ENCODE measurements at regions not wholly inside any gene's neighbourhood (a gene's known extent, or its start where the extent isn't known, plus 50 kb on each side); places are given as distances from the start of the nearest gene placed in this dataset.
"Not testable (repeated sequence)": the region's sequence is repeated elsewhere in the genome, so short reads cannot be mapped to it uniquely, and the experiment has no call there.

DNA sequence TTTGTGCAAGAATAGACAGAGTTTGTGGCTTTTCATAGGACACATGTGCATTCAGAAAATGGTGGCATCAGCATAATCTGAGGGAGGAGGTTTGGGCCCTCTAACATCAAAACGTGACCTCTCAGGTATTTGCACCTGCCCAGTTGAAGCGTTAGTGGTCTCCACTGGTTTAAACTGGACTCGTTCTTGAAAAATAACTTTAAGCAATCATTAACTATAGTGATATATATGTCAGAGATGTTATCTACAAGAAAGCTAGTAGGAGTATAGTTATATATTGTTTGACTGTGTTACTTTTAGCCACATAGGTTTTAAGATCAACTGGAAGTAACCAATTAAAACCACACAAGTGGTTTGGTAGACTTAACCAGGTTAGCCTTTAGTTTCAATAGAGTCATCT lies 607.4 kb downstream of the MAFB start:
- no peak for DNase-seq (ENCODE audit: low read depth in 2 of 2)

DNA sequence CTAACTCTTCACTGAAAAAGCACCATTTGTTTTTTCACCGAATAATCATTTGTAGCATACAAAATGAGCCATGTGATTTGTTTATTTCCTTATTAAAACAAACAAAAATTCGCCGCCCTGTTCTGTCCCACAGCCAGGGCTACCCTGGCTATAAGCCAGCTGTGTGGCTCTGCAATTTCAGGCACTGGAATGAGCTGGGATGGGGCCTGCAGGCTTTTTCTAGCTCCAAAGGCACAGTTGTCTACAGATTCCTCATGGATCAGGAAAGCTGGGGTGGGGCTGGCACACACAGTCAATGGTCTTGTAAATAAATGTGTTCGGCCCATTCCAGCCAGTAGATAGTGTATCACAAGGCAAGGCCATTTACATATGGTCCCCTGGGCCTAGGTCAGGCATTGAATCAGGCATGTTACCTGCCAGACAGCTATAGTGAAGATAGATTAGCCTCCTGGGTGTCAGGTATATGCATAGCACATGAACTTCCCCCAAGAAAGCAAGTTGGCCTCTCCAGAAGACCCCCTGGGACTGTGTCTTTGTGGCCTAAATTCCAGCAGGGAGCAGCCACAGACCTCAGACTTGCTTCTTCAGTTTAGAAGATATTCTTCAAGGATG lies 608.9 kb downstream of the MAFB start:
- no peak for DNase-seq (ENCODE audit: low read depth in 2 of 2)

DNA sequence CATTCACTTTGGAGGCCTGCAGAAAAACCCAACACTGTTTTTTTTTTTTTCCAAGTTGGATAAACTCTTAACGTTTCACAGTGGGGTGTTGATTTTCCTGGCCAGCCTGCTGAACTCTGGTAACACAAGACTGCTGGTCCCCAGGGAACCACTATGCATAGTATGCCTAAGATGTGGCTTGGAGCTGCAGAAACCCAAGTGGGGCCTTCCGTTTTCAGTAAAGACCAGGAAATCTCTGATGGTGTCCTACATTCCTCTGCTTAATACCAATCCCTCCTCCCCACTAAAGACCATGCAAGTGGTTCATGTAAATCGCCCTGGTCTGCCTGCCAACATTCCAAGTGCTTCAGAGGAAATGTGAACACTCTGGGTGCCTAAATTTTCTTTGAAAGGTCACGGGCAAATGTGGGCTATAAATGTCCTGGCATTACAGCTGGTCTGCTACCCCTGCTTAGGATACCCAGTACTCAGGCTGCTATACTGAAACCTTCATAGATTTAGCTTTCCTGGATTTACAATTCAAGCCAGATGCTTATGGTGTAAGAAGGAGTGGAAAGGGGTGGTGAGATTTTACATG lies 615.4 kb downstream of the MAFB start:
- DNase-seq (ENCODE audit: low read depth in 2 of 2) = no peak

DNA sequence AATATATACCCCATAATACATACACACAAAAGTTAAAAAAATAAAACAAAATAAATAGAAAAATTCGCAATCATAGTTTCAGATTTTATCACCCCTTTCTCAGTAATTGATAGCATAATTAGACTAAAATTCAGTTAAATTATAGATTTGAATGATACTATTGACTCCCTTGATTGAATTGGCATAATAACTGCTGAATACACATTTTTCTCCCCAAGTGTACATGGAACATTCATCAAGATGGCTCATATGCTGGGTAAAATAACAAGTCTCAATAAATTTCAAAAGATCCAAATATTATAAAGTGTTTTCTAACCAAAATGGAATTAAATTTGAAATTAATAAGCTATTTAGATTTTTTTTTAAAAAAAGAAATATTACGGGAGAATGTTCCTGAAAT lies 616.1 kb downstream of the MAFB start:
- DNase-seq (ENCODE audit: low read depth in 2 of 2) = no peak

DNA sequence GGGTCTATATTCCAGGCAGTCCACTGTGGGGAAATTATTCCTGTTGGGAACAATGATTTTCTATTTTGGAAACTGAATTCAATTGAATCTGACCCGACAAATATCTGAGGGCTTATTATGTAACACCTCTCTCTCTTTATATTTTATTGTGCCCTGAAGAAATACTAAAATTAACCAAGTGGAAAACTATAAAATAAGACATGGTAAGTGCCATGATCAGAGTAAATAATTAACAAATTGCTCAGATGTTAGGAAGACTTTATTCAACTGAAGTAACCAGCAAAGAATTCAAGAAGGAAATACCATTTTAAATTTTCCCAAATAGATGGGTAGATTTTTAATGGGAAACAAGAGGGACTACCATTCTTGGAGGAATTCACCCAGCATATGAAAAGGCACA lies 632.9 kb downstream of the MAFB start:
- DNase-seq (ENCODE audit: low read depth in 2 of 2) = no peak

DNA sequence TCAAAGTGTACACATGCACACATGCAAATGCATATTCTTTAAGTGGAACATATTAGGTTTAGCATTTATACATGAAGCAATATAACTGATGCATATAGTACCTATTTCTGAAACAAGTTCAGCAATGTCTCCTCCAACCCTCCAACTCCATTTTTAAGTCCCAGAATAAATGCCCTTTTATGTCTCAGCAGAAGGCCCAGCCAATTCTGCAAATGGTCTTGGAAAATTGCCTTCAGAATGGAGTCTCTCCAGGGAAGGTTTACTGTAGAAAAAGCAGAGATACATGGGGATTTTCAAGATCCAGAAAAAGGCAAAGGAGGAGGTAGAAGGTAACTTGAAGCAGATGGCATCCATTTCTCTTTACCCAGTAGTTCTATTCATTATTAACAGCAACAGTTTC lies 633.3 kb downstream of the MAFB start:
- DNase-seq (ENCODE audit: low read depth in 2 of 2) = no peak

DNA sequence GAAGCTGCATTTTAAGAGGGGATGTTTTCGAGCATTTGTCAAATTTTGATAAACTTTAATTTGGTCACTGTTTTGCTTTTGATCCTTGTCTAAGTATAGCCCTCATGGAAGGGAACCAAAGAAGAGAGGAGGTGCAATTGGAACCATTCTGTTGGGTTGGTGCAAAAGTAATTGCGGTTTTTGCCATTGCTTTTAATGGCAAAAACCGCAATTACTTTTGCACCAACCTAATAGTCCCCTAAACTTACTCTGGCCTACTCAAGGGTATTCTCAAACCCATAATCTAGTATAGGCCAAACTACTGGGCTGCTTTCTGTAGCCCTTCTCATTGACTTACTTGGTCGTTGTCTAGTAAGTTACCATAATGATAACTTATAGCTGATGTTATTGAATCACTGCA lies 634.7 kb downstream of the MAFB start:
- no peak for DNase-seq (ENCODE audit: low read depth in 2 of 2)

DNA sequence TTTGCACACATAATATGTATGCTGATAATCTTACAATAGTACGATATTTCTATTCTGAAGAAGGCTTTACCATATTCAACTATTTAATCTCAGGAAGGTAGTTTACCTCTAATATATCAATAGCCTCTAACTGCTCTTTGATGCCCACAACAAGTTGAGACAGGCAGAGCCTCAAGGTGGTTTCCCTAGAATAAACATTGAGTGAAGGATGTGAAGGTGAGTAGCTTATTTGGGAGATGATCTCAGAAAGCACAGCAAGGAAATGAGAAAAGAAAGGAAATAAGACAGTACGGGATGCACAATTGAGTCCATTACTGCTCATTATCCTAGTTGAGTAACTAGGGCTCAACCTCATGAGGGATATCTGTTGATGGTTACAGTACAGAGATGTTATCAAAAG lies 638.4 kb downstream of the MAFB start:
- DNase-seq (ENCODE audit: low read depth in 2 of 2) = no peak

DNA sequence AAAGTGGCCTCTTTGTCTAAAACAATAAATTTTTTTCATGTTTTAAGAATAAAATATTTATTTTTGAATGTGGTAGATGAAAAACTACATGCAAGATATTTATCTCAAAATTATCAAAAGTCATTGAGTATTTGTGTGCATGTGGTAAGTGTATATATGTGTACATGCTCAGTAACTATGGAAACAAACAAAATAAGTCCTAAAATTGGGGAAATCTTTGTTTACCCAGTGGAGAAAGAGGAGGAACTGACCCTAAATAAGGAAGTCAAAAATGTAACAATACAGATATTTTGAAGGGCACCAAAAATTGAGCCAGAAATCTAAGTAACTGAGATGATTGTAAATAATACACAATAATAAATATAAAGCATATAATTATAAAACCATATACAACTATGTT lies 639.2 kb downstream of the MAFB start:
- no peak for DNase-seq (ENCODE audit: low read depth in 2 of 2)

DNA sequence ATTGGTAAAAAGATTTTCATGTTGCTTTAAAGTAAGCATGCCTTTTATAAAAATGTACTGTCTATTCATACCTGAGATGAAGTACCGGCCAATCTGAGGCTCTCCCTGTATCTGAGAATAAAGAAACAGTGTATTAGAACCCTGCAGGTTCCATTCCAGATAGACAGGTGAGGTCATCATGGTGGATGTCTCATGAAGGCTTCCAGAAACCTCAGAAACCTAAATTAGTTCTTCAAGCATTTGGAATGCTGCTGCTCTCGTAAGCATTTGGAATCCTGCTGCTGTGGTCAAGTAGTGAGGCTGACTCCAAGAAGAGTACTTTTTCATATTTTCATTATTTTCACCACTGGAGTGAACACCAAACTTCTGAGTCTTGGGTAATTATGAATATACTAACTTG lies 642.3 kb downstream of the MAFB start:
- no peak for DNase-seq (ENCODE audit: low read depth in 2 of 2)

DNA sequence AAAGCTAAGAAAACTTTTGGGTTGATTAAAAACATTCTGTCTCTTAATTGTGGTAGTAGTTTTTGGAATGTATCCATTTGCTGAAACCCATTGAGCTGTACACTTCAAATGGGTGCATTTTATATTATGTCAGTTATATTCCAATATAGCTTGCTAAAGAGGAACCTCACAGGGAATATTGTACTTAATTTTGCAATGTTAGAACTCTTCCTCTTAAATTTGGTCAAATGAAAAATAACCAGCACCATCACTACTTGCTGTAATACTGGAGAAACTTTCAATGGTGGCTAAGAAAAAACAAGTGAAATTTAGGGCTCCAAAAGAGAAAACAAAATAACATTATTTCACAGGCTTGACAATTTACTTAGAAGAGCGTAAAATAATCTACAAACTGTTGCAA lies 651.5 kb downstream of the MAFB start:
- no peak for DNase-seq (ENCODE audit: low read depth in 2 of 2)

DNA sequence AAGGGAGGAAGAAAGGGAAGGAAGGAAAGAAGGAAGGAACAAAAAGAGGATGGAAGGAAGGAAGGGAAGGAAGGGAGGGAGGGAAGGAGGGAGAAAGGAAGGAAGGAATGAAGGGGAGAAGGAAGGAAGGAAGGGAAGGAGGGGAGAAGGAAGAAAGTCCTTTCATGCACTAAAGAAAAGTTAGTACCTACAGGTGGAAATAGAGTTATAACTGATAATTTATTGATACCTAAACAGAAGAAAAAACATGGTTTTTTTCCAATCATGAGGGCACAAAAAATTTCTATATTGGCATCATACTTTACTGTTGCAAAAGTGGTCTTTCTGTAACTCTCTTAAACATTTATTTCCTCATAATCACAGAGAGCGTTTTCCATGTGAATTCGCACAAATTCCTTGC lies 659.4 kb downstream of the MAFB start:
- DNase-seq (ENCODE audit: low read depth in 2 of 2) = no peak

DNA sequence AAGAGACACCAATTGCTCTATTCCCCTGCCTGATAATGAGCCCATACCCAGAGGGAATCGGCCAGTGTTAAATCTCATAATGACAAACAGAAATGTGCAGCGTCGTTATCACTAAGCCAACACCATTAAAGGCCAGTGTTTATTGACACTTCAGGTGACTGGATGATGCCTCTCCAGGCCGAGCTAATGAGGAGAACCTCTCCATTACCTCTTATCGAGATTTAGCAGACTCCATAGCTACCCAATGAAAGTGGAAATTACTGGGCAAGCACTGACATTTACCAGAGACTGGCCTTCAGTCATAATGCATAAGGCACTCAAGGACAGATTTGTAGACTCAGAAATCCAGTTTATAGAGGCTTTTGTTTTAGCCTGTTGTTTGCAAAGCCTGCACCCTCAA lies 669.5 kb downstream of the MAFB start:
- no peak for DNase-seq (ENCODE audit: low read depth in 2 of 2)

DNA sequence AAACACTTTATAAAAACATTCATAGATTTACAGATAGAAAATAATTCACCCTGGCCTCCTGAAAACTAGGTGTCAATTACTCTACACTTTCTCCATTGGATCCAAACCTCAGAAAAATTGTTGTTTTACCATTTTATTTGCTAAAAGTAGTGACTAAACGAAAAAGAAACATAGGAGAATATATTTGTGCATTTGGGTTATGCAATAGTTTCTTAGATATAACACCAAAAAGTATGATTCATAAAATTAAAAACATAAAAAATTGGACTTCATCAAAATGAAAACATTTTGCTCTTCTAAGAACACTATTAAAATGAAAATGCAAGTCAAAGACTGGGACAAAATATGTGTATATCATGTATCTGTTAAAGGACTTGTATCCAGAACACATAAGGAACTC lies 671.3 kb downstream of the MAFB start:
- no peak for DNase-seq (ENCODE audit: low read depth in 2 of 2)

DNA sequence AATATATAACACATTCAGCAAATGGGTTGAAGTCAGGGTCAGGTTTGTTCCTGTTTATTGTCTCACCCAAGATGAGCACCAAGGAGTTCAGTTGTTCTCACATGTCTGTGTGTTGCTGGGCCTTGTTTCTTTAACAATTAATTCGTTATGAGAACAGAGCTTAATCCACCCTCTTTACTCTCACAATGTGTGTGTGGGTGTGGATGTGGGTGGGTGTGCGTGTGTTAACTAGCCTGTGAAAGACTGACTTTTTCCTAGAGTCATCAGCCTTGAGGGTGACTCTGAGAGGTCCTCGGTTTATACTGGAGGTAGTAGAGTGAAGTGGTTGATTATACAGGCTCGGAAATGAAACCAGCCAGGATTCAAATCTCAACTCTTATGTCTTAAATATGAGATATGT lies 672.1 kb downstream of the MAFB start:
- DNase-seq (ENCODE audit: low read depth in 2 of 2) = no peak

DNA sequence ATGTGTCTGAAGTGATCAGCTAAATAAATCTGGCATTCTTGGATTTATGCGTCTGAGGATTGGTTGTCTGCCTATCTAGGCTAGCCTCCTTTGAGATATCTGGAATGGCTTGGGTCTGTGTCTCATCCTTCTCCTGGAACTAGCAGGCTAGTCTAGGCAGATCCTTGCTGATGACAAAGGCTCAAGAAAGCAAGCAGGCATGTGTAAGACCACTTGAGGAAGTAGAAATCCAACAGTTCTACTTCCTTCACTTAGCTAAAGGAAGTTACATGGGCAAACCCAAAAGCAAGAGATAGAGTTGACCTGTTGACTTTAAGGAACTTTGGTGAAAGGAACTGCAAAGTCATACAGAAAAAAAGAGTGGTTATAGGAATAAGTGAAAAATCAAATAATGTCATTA lies 672.6 kb downstream of the MAFB start:
- no peak for DNase-seq (ENCODE audit: low read depth in 2 of 2)

DNA sequence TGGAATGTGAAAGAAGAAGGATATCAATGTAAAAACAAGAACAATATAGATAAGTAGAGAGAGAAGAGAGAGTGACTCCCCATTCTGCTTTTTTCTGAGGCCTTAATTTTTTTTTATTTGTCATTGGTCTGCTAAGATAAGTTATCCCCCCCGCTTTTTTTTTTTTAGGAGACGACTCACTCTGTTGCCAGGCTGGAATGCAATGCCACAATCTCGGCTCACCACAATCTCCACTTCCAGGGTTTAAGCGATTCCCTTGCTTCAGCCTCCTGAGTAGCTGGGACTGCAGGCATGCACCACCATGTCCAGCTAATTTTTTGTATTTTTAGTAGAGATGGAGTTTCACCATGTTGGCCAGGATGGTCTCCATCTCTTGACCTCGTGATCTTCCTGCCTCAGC lies 677.0 kb downstream of the MAFB start:
- not testable (repeated sequence) for DNase-seq (ENCODE audit: low read depth in 2 of 2)

DNA sequence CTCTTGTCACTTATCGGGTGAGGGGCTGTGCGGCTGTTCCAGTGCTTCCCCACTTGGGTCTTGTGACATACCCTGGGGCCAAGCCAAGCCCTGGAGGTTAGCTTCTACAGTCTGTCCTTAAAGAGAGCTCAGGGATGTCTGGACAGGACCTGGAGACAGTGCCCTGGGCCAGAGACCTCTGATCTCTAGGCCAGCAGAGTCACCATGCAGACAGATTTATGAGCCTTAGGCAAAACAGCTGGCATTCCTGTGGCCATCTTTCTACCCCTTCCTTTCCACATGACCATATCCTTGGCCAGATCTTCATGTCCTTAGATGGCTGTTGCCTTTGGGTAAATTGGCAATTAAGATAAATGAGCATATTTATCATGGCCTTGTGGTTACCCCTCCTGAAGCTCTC lies 678.6 kb downstream of the MAFB start:
- no peak for DNase-seq (ENCODE audit: low read depth in 2 of 2)

DNA sequence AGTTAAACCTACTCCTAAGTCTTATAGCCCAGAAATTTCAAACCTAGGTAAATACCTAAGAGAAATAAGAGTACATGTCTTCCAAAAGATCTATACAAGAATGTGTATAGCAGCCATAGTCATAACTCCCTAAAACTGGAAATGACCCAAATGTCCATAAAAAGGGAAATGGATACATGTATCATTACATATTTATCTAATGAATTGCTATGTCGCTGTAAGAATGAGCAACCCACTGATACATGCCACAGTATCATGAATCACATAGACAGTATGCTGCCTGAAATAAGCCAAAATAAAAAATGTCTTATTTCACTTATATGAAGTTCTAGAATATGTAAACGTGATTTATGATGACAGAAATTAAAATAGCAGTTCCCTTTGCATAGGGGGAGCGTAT lies 679.5 kb downstream of the MAFB start:
- no peak for DNase-seq (ENCODE audit: low read depth in 2 of 2)

DNA sequence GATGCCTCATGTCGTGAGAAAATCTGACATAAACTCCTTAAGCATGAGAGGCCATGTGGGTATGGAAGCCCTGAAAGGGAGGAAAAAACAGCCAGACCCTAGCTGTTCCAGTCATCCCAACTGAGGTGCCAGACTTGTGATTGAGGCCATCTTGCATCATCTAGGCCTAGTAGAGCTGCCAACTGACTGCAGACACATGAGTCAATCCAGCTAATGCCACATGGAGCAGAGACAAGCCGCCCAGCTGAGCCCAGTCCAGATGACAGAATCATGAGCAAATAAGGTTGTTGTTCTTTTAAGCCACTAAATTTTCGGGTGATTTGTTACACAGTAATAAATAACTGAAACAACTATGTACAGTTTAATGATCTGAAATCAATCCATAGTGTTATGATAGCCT lies 680.9 kb downstream of the MAFB start:
- DNase-seq (ENCODE audit: low read depth in 2 of 2) = no peak

DNA sequence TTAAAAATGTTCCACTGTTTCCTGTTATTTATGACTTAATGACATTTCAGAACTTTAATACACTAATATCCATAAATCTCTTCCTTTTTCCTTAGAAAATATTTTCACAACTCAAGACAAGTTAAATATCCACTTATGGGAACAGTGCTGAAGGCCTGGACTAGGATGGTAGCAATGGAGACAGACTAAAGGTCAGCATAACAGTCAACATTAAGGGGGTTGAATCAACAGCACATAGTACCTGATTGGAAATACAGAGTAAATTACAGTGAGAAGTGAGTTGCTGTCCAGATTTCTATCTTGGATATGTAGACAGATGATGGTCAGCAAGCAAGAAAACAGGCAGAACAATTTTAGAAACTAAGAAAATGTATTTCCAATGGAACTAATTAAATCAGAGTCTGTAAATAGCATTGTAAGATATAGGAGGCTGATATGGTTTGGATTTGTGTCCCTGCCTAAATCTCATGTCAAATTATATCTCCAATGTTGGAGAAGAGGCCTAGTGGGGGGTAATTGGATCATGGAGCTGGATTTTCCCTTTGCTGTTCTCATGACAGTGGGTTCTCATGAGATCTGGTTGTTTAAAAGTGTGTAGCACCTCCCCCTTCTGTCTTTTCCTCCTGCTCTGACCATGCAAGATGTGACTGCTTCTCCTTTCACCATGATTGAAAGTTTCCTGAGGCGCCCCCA lies 682.7 kb downstream of the MAFB start:
- no peak for DNase-seq (ENCODE audit: low read depth in 2 of 2)

DNA sequence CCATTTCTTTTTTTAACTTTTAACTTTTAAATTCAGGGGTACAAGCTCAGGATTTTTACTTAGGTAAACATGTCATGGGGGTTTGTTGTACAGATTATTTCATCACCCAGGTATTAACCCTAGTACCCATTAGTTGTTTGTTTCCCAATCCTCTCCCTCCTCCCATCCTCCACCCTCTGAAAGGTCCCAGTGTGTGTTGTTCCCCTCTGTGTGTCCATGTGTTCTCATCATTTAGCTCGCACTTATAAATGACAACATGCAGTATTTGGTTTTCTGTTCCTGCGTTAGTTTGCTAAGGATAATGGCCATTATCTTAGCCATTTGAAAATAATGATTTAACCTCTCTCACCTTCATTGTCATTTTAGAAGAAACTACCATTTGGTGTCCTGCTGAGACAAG lies 684.9 kb downstream of the MAFB start:
- not testable (repeated sequence) for DNase-seq (ENCODE audit: low read depth in 2 of 2)

DNA sequence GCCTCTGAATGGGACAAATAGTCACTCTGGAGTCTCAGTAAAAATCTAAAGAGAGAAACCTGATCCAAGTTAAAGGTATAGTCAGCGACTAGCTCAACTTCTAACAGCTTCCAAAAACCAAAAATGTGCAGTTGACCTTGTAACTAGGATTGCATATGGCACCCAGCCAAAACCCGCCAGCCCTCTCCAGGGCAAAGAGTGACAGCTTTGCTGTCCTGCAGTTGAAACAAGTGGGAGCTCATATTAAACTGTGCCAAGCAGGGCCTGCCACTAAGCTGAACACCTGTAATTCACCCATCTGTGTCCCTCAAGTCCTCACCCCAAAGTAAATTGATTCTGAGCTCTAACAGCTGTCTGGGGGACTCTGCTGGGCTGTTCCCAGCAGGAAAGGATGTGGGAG lies 695.3 kb downstream of the MAFB start:
- DNase-seq (ENCODE audit: low read depth in 2 of 2) = no peak

DNA sequence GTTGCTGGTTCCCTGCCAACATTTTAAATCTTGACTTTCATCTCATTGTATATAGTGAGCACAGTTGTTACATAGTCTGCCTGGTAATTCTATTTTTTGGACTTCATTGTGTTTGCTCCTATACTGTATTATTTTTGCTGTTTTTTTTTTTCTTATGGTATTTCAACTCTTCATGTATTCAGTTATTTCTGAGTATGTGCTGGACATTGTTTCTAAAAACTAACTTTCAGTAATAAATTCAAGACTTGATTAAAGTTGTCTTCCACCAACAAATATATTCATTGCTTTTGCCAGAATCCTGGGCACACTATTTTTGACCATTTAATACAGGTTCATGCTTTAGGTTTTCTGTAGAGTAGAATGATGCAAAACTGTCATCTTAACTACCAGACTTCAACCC lies 698.3 kb downstream of the MAFB start:
- DNase-seq (ENCODE audit: low read depth in 2 of 2) = no peak
